Vagina (tissue), 2 donors: ENCODE measurements at regions not wholly inside any gene's neighbourhood (a gene's known extent, or its start where the extent isn't known, plus 50 kb on each side); places are given as distances from the start of the nearest gene placed in this dataset.

Experiments
- CTCF ChIP-seq, 3 experiments: fragments of 450-650 bp in 2 of 3; fragments of 200-600 bp in 1 of 3; sonication (generic) in 1 of 3; IDR thresholded peaks; one replicate each; pipeline ENCODE4 v1.5.1; 2017 to 2019; ENCODE audit warnings: antibody characterized with exemption in 3 of 3, mild to moderate bottlenecking in 2 of 3, moderate library complexity in 2 of 3
- POLR2AphosphoS5 ChIP-seq, 2 donors: sonication (generic); formaldehyde crosslinking; IDR thresholded peaks; one replicate each; pipeline ENCODE4 v1.9.0; 2017; ENCODE audit warnings: antibody characterized with exemption in 2 of 2, mild to moderate bottlenecking in 2 of 2, low read depth in 1 of 2; ENCODE audit not compliant: insufficient read depth in 1 of 2

GRCh38 chr7:85386460-85386859 is 199.6 kb upstream of the SEMA3D start:
- TF ChIP-seq CTCF (IDR thresholded peaks at IDR 0.05) (no peak), POLR2AphosphoS5 (IDR thresholded peaks at IDR 0.05; ENCODE audit: insufficient read depth in 1 of 2, low read depth in 1 of 2) (no peak)
